D721Med (cell line): ENCODE measurements at regions not wholly inside any gene's neighbourhood (a gene's known extent, or its start where the extent isn't known, plus 50 kb on each side); places are given as distances from the start of the nearest gene placed in this dataset.

Experiments
- DNase-seq: peaks from one replicate; pipeline ENCODE4 v3.0.0; 2011; ENCODE audit warnings: low spot score; ENCODE audit not compliant: insufficient read length
- FAIRE-seq: peaks from 2 replicates; lab custom pipeline; 2011; peaks lifted over from hg19 to GRCh38; lab: Jason Lieb, UNC
- CTCF ChIP-seq: IDR thresholded peaks from 2 replicates; pipeline ENCODE4 v1.5.1; 2012; ENCODE audit warnings: mild to moderate bottlenecking, control low read depth; ENCODE audit not compliant: insufficient read depth; ENCODE audit errors: missing control alignments

DNA sequence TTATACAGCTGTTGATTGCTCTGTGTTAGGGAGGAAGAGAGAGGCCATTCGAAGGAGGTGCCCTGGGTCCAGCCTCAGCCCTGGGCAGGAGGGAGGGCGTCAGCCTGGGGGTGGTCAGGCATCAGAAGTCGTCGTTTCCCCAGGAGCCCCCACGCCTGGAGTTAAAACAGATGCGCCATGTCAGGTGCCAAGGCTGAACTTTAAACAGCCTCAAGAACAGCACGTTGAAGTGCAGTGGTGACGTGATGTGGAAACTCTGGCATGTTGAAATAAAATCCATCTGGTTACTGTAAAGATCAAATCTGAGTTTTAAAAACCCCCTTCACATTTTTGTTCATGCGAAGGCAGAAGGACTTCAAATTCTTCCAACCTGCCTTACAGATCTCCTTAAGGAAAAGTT, 128.4 kb upstream of the PPP2R2D start:
- FAIRE-seq = no peak

DNA sequence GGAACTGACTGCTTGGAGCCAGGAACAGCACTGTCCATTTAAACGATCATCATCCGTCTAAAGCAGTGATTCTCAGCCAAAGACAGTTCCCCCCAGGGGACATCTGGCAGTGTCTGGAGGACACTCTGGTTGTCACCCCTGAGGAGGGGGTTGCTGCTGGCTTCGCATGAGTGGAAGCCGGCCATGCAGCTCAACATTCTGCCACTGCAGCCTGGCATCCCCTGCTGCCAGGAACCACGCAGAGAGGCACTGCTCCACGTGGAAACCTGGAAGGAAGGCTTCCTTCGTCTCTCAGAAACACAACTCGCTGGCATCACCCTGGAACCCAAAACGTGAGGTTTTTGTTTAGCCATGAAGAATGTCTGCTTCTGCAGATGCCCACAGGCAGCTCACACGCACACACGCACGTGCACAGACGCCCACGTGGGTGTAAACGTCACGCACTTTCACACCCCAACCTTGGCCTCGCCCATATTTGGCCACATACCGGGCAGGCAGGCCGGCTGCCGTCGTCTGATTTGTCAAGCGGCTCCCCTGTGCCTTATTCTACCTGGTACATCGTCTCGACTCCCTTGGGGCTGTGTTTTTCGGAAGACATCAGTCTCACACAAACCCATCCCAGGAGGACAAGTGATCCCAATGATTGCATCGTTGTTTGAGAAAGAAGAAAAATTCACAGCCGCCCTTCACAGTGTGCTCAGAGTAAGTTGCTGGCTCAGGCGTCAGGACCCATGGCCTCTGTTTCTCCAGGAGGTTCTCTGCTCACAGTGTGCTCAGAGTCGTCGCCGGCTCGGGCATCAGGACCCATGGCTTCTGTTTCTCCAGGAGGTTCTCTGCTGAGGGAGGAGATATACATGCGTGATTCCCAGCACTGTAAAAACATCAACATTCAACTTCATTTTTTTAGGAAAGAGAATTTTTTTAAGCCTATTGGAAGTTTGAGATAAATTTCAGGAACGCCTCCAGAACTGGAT, 127.2 kb upstream of the PPP2R2D start:
- DNase-seq = no peak
- TF ChIP-seq CTCF = no peak
- no peak for FAIRE-seq

More for the DNA sequence above, 128.4 kb upstream of the PPP2R2D start:
- TF ChIP-seq CTCF = no peak
- no peak for DNase-seq

GRCh38 chr10:131774681-131775085, 126.1 kb upstream of the PPP2R2D start:
- DNase-seq = no peak
- TF ChIP-seq CTCF = no peak
- no peak for FAIRE-seq

DNA sequence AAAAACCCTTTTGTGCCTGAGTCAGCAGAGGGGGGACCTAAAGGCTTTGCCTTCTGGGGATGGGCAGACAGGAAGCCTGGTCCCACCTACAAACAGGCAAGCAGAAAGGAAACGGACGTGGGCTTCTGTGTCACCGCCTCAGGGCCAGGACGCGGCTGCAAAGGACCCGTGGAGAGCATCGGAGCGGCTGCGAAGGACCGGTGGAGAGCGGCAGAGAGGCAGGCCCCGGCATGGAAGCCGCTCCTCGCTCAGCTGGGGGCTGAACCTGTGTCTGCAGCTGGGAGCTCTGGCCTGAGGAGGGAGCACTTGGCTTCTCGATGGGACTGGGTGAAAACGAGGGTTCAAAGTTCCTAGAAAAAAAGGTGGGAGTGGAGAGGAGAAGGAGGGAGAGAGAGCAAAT, 125.4 kb upstream of the PPP2R2D start:
- TF ChIP-seq CTCF = no peak
- DNase-seq = no peak
- FAIRE-seq = no peak

DNA sequence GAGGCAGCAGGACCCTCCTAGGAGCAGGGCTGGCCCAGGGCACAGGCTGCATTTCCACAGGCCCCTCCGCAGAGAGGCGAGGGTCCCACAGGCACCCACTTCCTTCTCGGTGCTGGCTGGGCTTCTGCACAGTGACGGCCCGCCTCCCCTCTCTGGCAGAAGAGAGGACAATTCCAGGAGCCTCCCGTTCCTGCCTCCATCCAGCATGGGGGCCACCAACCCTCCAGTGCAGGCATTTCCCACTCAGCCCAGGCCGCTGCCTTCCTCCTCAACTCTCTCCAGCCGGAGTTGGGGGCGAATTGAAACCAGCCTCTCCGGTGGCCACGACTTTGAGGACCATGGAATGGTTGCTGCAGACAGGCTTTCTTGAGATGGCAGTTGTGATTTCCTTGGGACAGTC, 125.0 kb upstream of the PPP2R2D start:
- DNase-seq (no peak), FAIRE-seq (no peak)
- no peak for TF ChIP-seq CTCF

DNA sequence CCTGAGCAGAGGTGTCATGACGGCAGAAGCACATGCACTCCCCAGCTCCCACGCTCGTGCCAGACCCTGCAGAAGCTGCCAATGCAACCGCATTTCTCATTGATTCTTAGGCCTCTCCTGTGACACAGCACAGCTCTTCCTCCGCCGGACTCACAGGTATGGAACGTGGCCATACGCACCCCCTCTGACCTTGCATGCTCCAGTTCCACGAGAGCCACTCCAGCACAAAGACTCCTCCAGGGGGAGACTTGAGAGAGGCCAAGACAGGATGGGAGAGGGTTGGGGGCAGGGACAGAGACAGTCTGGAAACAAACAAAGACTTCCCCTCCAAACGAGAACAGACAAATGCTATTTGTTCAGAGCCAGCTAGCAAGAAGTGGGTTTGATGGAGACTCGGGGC, 124.3 kb upstream of the PPP2R2D start:
- no peak for TF ChIP-seq CTCF
- FAIRE-seq (no peak), DNase-seq (no peak)

DNA sequence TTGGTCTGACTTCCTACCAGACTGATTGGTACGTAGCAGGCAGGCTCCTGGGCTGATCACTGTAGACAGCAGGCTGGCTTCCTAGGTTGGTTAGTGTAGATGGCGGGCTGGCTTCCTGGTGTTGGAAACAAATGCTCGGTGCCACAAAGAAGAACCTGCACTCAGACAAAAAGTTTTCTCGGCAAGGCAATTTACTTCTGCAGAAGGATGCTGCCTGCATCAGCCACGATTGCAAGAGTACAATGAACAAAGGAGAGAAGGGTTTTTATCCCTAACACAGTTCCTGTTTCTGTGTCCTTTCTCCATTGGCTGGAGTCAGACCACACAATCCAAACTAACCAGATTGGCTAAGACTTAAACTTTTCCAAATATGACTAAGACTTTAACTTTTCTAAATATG, 123.6 kb upstream of the PPP2R2D start:
- FAIRE-seq = no peak
- TF ChIP-seq CTCF = no peak
- no peak for DNase-seq
